ENCODE measurements at regions not wholly inside any gene's neighbourhood (a gene's known extent, or its start where the extent isn't known, plus 50 kb on each side); places are given as distances from the start of the nearest gene placed in this dataset.

- no peak for TF ChIP-seq GATA2 (IDR thresholded peaks at IDR 0.05; ENCODE audit: low read depth, low read length)
- TF ChIP-seq GATA3 (IDR thresholded peaks at IDR 0.05; ENCODE audit: low read depth, low read length) = no peak
Observed at GRCh38 chr10:8216893-8217292, 162.4 kb downstream of the GATA3 start.

Data from SH-SY5Y (cell line).